ENCODE measurements at regions not wholly inside any gene's neighbourhood (a gene's known extent, or its start where the extent isn't known, plus 50 kb on each side); places are given as distances from the start of the nearest gene placed in this dataset.

- H3K9me3 Mint-ChIP-seq: peaks cover 4 to 12% of the 10 kb centered on the region in 2 experiments; a peak in 4 of 5 replicates
- H3K9ac ChIP-seq (ENCODE audit: extremely low read depth, insufficient read length, low read length): no peak overlapping the region
- no peak overlapping the region for H3K18ac ChIP-seq (ENCODE audit: insufficient read length, low read depth, low read length)
- no peak overlapping the region for H3K56ac ChIP-seq (ENCODE audit: insufficient read length, low read depth, low read length)
- TF ChIP-seq CTCF (conservative IDR thresholded peaks at IDR 0.05): no peak
- no peak overlapping the region for H3T11ph ChIP-seq (ENCODE audit: low read length)
- no peak overlapping the region for H2BK5ac ChIP-seq (ENCODE audit: insufficient read length, low read length)
- H2AK5ac ChIP-seq (ENCODE audit: insufficient read length, low read length): no peak overlapping the region
- no peak overlapping the region for H2BK20ac ChIP-seq (ENCODE audit: low read depth, low read length, poor library complexity, severe bottlenecking)
- no peaks in the 10 kb centered on the region; the same call in 1 of the 2 replicates for H3K4me1 ChIP-seq (ENCODE audit: insufficient read depth, low read length)
- H3K27ac ChIP-seq (ENCODE audit: insufficient read length, low read depth, low read length): no peak overlapping the region
- no peak overlapping the region for H4K8ac ChIP-seq (replicated peaks; ENCODE audit: insufficient read length, low read depth, low read length)
- H2AFZ ChIP-seq (ENCODE audit: low read length): no peak overlapping the region
- no peak overlapping the region for H2BK15ac ChIP-seq (ENCODE audit: low read depth, low read length)
- H3K27me3 Mint-ChIP-seq (ENCODE audit: low read depth): no peaks in the 10 kb centered on the region
- H3K4me1 Mint-ChIP-seq: peaks cover 5 to 18% of the 10 kb centered on the region in 2 experiments
- H3K23ac ChIP-seq (ENCODE audit: insufficient read length, low read depth, low read length): no peak overlapping the region
- H3K79me1 ChIP-seq (ENCODE audit: insufficient read depth, low read depth, low read length, poor library complexity, severe bottlenecking): no peaks in the 10 kb centered on the region
- no peaks in the 10 kb centered on the region for H3K23me2 ChIP-seq (ENCODE audit: insufficient read length, low read depth, low read length, poor library complexity, severe bottlenecking)
- no peak overlapping the region for H2BK12ac ChIP-seq (ENCODE audit: insufficient read length, low read depth, low read length)
- no peak overlapping the region for H3K14ac ChIP-seq (ENCODE audit: insufficient read depth, low read length)
- no peaks in the 10 kb centered on the region for H3K79me2 ChIP-seq (ENCODE audit: insufficient read depth, low read length)
- no peak overlapping the region for H3K4me2 ChIP-seq (ENCODE audit: insufficient read depth, insufficient read length, low read length)
- no peaks in the 10 kb centered on the region for H3K27me3 ChIP-seq (ENCODE audit: insufficient read depth, low read length)
- H3K4ac ChIP-seq (ENCODE audit: low read depth, low read length): no peak overlapping the region
- no peak overlapping the region for H3K27ac Mint-ChIP-seq
- no peaks in the 10 kb centered on the region for H4K20me1 ChIP-seq (ENCODE audit: control insufficient read depth, insufficient read depth, insufficient read length)
- peaks cover 0 to 7% (median 4%) of the 10 kb centered on the region in 3 experiments; a peak in 4 of 7 replicates for H3K36me3 Mint-ChIP-seq (ENCODE audit: insufficient read depth in 1 of 3, low read depth in 3 of 3)
- no peak overlapping the region for H2BK120ac ChIP-seq (ENCODE audit: low read depth, low read length, poor library complexity, severe bottlenecking)
- no peaks in the 10 kb centered on the region for H3K9me3 ChIP-seq (ENCODE audit: control insufficient read depth, low read depth, low read length)
- DNase-seq: no peak
- no CpG with 5 or more reads among the region's 4 CpGs for WGBS (ENCODE audit: extremely low coverage, insufficient read length, low lambda C conversion rate)
- H4K91ac ChIP-seq (ENCODE audit: insufficient read length, low read depth, low read length): no peak overlapping the region
- no peak overlapping the region for H3K4me3 Mint-ChIP-seq
- no peak overlapping the region for H4K5ac ChIP-seq (ENCODE audit: insufficient read length, low read depth, low read length)
Measured at GRCh38 chr14:71815110-71815509, 117.1 kb upstream of the RGS6 start.
